ENCODE measurements at regions not wholly inside any gene's neighbourhood (a gene's known extent, or its start where the extent isn't known, plus 50 kb on each side); places are given as distances from the start of the nearest gene placed in this dataset.
A peak's percentile ranks its signal among the peaks of the same experiment; 100 is the strongest.

DNA sequence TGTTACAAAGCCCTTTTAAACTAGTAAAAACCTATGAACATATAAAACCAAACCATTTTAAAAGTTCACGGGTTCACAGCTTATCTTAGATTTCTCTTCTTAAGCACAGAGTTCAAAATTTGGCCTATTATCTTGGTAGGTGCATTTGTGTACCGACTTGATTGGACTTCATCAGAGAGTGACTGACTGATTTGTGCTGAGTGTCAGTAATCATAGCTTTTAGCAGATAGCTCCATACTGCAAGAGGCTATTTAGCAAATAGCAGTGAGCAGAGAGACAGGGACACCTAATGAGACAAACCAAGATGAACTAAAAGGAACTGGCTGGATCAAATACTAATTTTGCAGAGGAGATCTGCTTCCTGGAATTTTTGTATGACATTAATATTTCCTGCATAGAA, 274.5 kb downstream of the PRR16 start:
- Histone ChIP-seq H3K36me3 (ENCODE audit: insufficient read depth, low read length) (no peaks in the 10 kb centered on the region), H3K4me3 (ENCODE audit: low read length) (no peak overlapping the region), H3K27me3 (ENCODE audit: insufficient read depth, low read length) (no peaks in the 10 kb centered on the region), H2AFZ (ENCODE audit: low read depth, low read length) (no peak overlapping the region), H3K9me3 (ENCODE audit: low read length) (no peaks in the 10 kb centered on the region), H3K4me1 (ENCODE audit: insufficient read depth, low read length) (no peaks in the 10 kb centered on the region)

DNA sequence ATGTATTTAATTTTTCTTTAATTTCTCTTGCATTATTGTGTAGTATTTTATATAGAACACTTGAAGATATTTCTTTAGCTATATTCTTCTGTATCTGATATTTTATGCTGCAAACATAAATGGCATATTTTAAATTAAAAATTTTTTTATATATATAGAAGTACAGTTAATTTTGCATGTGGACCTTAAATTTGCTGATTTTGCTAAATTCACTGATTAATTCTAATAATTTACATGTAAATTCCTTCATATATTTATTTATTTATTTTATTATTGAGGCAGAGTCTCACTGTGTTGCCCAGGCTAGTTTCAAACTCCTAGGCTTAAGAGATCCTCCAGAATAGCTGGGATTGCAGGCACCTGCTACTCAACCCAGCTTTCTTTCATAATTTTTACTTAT, 276.9 kb downstream of the PRR16 start:
- Histone ChIP-seq H3K36me3 (ENCODE audit: insufficient read depth, low read length) (no peaks in the 10 kb centered on the region), H3K27me3 (ENCODE audit: insufficient read depth, low read length) (no peaks in the 10 kb centered on the region), H3K4me1 (ENCODE audit: insufficient read depth, low read length) (no peaks in the 10 kb centered on the region), H3K4me3 (ENCODE audit: low read length) (no peak overlapping the region), H2AFZ (ENCODE audit: low read depth, low read length) (no peak overlapping the region), H3K9me3 (ENCODE audit: low read length) (no peaks in the 10 kb centered on the region)

DNA sequence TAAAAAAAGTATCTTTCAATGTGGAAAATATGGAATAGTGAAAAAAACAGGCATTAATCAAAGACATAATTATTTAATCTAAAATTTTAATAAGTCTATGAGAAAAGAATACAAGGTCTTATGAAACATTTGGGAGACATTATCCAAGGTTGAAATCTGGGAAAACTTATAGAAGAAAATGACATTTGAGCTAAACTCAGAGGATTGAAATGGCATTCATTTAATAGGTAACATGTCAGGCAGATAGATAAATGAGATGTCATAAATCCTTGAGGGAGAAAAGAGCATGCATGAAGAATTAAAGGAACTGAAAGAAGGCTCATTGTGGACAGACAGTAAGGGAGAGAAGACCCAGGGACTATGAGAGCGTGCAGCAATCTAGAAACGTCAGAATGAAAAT, 284.4 kb downstream of the PRR16 start:
- Histone ChIP-seq H2AFZ (ENCODE audit: low read depth, low read length) (no peak overlapping the region), H3K27me3 (ENCODE audit: insufficient read depth, low read length) (no peaks in the 10 kb centered on the region), H3K4me1 (ENCODE audit: insufficient read depth, low read length) (no peaks in the 10 kb centered on the region)

DNA sequence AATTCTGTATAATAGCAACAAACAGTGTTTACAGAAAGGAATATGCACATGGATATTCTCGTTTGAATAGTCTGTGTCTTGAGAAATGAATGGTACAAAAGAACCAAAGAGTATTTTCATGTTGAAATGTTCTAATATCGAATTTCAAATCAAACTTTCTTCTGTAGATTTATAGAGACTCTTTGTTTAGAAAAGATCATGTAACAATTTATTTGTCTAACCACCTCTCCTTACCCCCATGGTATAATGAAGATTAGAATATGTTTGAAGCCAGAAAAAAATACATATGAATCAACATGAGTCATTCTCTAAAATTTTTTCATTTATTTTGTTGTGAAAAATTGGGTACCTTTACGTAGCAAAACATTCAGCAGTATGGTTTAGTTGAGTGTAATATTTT, 285.6 kb downstream of the PRR16 start:
- Histone ChIP-seq H3K36me3 (ENCODE audit: insufficient read depth, low read length) (no peaks in the 10 kb centered on the region), H3K4me3 (ENCODE audit: low read length) (no peak overlapping the region), H3K27me3 (ENCODE audit: insufficient read depth, low read length) (no peaks in the 10 kb centered on the region), H3K4me1 (ENCODE audit: insufficient read depth, low read length) (no peaks in the 10 kb centered on the region), H3K9me3 (ENCODE audit: low read length) (no peaks in the 10 kb centered on the region), H2AFZ (ENCODE audit: low read depth, low read length) (no peak overlapping the region)

More for the DNA sequence above, 284.4 kb downstream of the PRR16 start:
- no peaks in the 10 kb centered on the region for H3K36me3 ChIP-seq (ENCODE audit: insufficient read depth, low read length)
- no peaks in the 10 kb centered on the region for H3K9me3 ChIP-seq (ENCODE audit: low read length)
- H3K4me3 ChIP-seq (ENCODE audit: low read length), result no peak overlapping the region

DNA sequence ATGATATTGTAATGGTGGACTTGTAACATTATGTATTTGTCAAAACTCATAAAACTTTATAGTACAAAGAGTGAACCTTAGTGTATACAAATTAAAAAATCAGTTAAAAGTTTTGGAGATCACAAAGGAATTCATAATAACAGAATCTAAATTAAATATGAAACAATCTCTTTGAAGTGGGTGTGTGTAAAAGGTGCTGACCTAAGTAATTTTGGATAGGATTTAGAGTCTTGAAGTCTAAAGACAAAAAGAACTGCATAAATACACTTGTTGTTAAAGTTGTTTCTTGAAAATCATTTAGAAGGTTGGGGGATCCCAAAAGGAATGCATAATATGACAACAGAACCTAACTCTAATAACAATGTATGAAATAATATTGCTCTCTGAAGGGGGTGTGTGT, 295.5 kb downstream of the PRR16 start:
- H3K4me1 ChIP-seq (ENCODE audit: insufficient read depth, low read length), result peaks cover 2% of the 10 kb centered on the region
- no peak overlapping the region for H2AFZ ChIP-seq (ENCODE audit: low read depth, low read length)
- no peaks in the 10 kb centered on the region for H3K9me3 ChIP-seq (ENCODE audit: low read length)
- no peak overlapping the region for H3K4me3 ChIP-seq (ENCODE audit: low read length)
- no peaks in the 10 kb centered on the region for H3K36me3 ChIP-seq (ENCODE audit: insufficient read depth, low read length)
- no peaks in the 10 kb centered on the region for H3K27me3 ChIP-seq (ENCODE audit: insufficient read depth, low read length)

DNA sequence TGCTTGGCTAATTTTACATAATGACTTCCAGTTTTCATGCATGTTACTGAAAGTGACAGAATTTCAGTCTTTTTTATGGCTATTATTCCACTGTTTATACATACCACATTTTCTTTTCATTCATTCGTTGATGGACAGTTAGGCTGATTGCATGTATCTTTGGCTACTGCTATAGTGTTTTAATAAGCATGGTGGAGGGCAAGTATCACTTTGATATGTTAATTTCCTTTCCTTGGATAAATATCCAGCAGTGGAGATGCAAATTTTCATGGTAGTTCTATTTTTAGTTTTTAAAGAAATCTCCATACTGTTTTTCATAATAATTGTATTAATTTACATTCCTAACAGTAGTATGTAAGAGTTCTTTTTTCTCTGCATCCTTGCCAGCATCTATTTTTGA, 297.9 kb downstream of the PRR16 start:
- Histone ChIP-seq H3K27me3 (ENCODE audit: insufficient read depth, low read length) (no peaks in the 10 kb centered on the region), H3K4me3 (ENCODE audit: low read length) (no peak overlapping the region), H3K4me1 (ENCODE audit: insufficient read depth, low read length) (peaks cover 2% of the 10 kb centered on the region), H2AFZ (ENCODE audit: low read depth, low read length) (no peak overlapping the region), H3K36me3 (ENCODE audit: insufficient read depth, low read length) (no peaks in the 10 kb centered on the region), H3K9me3 (ENCODE audit: low read length) (no peaks in the 10 kb centered on the region)

DNA sequence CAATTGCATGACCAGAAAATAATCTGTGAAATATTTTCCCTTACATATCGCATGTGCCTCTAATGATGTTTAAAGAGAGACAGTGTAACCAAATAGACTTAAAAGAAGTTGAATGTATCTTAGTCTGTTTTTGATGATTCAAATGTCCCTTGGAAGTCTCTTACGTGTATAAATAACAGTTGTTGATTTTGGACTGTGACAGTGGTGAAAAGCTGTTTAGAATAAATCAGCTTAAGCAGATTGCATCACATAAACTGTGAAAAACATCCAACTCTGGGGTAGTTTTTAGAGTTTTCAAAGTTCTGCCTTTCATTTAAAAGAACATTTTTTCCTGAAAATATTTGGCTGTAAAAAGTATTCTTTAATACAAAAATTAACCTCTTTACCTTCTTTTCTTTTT, 301.1 kb downstream of the PRR16 start:
- Histone ChIP-seq H3K27me3 (ENCODE audit: insufficient read depth, low read length) (no peaks in the 10 kb centered on the region), H3K9me3 (ENCODE audit: low read length) (no peaks in the 10 kb centered on the region), H3K4me1 (ENCODE audit: insufficient read depth, low read length) (peaks cover 2% of the 10 kb centered on the region), H2AFZ (ENCODE audit: low read depth, low read length) (no peak overlapping the region), H3K36me3 (ENCODE audit: insufficient read depth, low read length) (no peaks in the 10 kb centered on the region), H3K4me3 (ENCODE audit: low read length) (no peak overlapping the region)

DNA sequence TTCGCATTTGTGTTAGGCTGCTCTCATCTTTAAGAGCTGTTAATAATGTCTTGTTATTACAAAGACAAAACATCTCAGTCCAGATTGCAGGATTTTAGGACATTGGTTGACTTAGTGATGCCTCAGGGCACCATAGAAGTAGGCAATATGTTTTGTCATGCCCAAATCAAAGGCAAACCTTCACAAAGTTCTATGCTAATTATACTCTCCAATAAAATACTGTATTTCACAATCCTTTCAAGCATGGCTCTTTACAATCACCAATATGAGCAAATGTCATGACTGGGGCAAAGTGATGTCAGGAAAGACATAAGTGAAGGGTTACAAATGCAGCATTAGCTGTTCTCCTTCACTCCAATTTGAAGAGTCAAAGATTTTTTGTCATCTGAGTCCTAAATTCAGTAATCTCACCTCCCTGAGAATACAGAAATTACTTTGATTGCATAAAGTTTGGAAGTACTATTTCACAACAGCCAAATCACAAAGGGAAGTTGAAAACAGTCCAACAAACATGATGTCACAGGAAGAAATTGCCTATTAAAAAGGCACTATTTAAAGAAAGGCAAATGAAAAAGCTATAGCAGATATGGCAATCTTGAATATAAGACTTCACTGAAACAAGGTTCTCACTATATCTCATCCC, 303.2 kb downstream of the PRR16 start:
- Histone ChIP-seq H3K27me3 (ENCODE audit: insufficient read depth, low read length) (no peaks in the 10 kb centered on the region), H2AFZ (ENCODE audit: low read depth, low read length) (no peak overlapping the region), H3K9me3 (ENCODE audit: low read length) (no peaks in the 10 kb centered on the region), H3K4me3 (ENCODE audit: low read length) (no peak overlapping the region), H3K36me3 (ENCODE audit: insufficient read depth, low read length) (no peaks in the 10 kb centered on the region), H3K4me1 (ENCODE audit: insufficient read depth, low read length) (peaks cover 2% of the 10 kb centered on the region)

DNA sequence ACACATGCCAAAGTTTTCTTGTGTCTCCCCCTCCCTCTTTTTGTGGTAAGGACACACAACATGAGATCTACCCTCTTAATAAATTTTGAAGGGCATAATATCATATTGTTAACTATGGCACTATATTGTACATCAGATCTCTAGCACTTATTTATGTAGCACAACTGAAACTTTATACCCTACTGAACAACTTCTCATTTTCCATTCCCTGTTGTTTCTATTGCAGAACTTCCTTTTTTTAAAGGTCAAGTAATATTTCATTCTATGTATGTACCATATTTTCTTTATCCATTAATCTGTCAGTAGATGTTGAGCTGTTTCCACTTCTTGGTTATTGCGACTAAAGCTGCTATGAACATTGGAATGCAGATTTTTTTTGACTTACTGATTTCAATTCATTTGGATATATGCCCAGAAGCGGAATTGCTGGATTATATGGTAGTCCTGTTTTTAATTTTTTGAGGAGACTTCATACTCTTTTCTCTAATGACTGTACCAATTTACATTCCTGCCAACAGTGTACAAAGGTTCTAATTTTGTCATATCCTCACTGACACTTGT, 305.3 kb downstream of the PRR16 start:
- Histone ChIP-seq H3K9me3 (ENCODE audit: low read length) (no peaks in the 10 kb centered on the region), H3K4me3 (ENCODE audit: low read length) (no peak overlapping the region), H2AFZ (ENCODE audit: low read depth, low read length) (no peak overlapping the region), H3K27me3 (ENCODE audit: insufficient read depth, low read length) (no peaks in the 10 kb centered on the region), H3K4me1 (ENCODE audit: insufficient read depth, low read length) (no peaks in the 10 kb centered on the region), H3K36me3 (ENCODE audit: insufficient read depth, low read length) (no peaks in the 10 kb centered on the region)

DNA sequence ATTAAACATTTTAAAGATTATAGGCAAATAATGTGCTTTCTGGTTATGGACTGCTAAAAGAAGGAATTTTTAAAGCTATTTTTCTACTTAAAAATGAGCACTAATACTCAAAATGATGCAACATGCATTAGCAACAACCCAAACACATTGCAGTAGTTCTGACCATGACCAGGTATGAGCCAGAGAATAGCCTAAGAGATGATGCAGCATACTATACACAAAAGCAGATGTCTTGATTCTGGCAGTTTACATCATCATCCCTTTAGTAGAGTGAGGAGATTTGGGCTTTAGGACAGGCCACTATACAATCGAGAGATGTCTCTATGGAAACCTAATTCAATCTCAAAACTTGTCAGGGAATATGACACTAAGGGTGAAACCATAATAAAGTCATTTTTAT, 307.1 kb downstream of the PRR16 start:
- no peaks in the 10 kb centered on the region for H3K36me3 ChIP-seq (ENCODE audit: insufficient read depth, low read length)
- H2AFZ ChIP-seq (ENCODE audit: low read depth, low read length), result no peak overlapping the region
- H3K4me3 ChIP-seq (ENCODE audit: low read length), result no peak overlapping the region
- no peaks in the 10 kb centered on the region for H3K27me3 ChIP-seq (ENCODE audit: insufficient read depth, low read length)
- H3K9me3 ChIP-seq (ENCODE audit: low read length), result no peaks in the 10 kb centered on the region
- H3K4me1 ChIP-seq (ENCODE audit: insufficient read depth, low read length), result no peaks in the 10 kb centered on the region

DNA sequence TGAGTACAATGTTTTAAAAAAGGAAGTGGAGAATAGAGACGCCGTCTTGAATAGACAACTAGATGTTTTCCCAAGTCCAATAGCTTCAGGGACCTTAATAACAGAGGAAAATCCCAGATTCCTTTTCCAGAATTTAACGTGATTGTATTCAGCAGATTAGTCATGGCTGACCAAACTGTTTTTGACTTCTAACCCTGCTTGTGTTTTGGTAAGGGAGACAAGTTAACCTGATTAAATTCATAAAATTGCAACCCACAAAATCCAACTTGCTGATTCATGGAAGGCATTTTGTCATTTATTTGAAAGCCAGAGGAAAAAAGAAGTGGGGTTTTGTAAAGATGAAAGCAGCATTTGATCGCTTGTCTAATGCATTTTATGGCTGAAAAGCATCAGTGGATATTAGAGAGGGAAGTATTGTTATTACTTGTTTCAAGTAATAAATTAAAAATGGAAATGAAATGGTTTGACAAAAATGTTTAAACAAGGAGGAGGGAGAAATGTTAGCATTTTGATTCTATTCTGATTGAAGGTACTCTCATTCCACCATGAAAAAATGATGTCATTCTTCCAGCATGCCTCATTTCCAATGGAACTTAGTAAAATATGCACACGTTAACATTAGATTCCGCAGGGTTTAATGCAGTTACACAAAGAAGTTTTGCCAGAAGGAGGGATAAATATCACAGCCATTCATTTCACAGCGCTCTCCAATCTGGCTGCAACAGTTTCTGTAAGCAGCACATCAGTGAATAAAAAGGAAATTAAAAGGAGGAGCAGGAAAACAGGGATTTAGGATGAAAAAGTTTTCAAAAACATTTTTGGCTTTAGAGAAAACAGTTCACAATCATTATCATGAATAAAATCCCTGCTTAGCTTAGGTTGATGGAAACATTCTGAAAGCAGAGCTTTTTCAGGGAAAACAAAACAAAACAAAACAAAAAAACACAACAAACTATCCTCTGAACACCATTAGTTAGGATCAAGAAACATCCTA, 314.7 kb downstream of the PRR16 start:
- no peaks in the 10 kb centered on the region for H3K36me3 ChIP-seq (ENCODE audit: insufficient read depth, low read length)
- peak overlapping the region; percentile 96 for H2AFZ ChIP-seq (ENCODE audit: low read depth, low read length)
- H3K27me3 ChIP-seq (ENCODE audit: insufficient read depth, low read length), result no peaks in the 10 kb centered on the region
- H3K4me3 ChIP-seq (ENCODE audit: low read length), result no peak overlapping the region
- H3K9me3 ChIP-seq (ENCODE audit: low read length), result no peaks in the 10 kb centered on the region
- H3K4me1 ChIP-seq (ENCODE audit: insufficient read depth, low read length), result peaks cover 23% of the 10 kb centered on the region

DNA sequence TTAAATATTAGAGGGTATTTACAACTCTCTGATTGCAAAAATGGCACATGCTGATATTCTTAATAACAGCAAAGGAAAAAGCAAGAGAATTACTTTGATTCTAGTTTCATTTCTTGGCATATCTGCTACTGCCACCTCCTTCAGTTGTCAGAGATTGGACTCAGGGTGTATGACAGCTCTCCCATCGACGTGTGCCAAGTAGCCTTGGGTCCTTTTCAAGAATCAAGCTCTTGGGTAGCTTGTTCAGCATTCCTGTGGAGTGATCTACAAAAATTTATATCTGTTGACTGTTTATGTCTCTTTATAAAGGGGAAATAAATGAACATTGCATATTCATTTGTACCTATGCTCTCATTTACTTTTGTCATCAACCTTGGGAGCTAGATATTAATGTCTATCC, 315.6 kb downstream of the PRR16 start:
- no peaks in the 10 kb centered on the region for H3K9me3 ChIP-seq (ENCODE audit: low read length)
- H2AFZ ChIP-seq (ENCODE audit: low read depth, low read length), result peak overlapping the region; percentile 96
- peaks cover 23% of the 10 kb centered on the region for H3K4me1 ChIP-seq (ENCODE audit: insufficient read depth, low read length)
- H3K36me3 ChIP-seq (ENCODE audit: insufficient read depth, low read length), result no peaks in the 10 kb centered on the region
- H3K27me3 ChIP-seq (ENCODE audit: insufficient read depth, low read length), result no peaks in the 10 kb centered on the region
- H3K4me3 ChIP-seq (ENCODE audit: low read length), result no peak overlapping the region

DNA sequence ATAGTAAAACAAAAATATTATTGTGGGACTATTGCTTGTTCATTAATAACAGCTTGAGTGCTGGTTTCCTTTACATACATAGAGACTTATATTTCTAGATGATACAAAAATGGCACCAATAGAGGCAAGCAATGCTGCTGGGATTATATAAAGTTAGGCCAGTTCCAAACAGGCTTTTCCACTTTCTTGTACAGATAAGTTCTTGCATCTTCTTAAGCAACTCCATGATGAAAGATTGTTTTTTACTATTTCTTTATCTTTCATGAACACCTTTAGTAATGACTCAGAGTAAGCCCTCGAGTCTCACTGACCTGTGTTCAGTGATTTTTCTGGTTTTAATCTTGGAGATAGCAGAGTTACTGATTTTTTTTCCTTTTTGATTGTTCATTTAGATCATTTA, 324.4 kb downstream of the PRR16 start:
- Histone ChIP-seq H3K36me3 (ENCODE audit: insufficient read depth, low read length) (no peaks in the 10 kb centered on the region), H2AFZ (ENCODE audit: low read depth, low read length) (no peak overlapping the region)

More for the DNA sequence above, 324.4 kb downstream of the PRR16 start:
- Histone ChIP-seq H3K9me3 (ENCODE audit: low read length) (no peaks in the 10 kb centered on the region), H3K4me3 (ENCODE audit: low read length) (no peak overlapping the region), H3K4me1 (ENCODE audit: insufficient read depth, low read length) (no peaks in the 10 kb centered on the region), H3K27me3 (ENCODE audit: insufficient read depth, low read length) (no peaks in the 10 kb centered on the region)
